ENCODE measurements at regions not wholly inside any gene's neighbourhood (a gene's known extent, or its start where the extent isn't known, plus 50 kb on each side); places are given as distances from the start of the nearest gene placed in this dataset.

GRCh38 chr3:18828637-18829036 is 319.7 kb upstream of the KCNH8 start:
- H3K4ac ChIP-seq (replicated peaks; ENCODE audit: insufficient read length, low read depth, low read length) = no peak overlapping the region
- no peak for FAIRE-seq
- H3K23ac ChIP-seq (ENCODE audit: insufficient read length) = no peak overlapping the region
- no peak overlapping the region for H2AFZ ChIP-seq (ENCODE audit: low read length)
- H3K79me1 ChIP-seq (ENCODE audit: low read depth, low read length) = no peaks in the 10 kb centered on the region
- no peaks in the 10 kb centered on the region for H3K27me3 ChIP-seq (replicated peaks in 1 of 4; ENCODE audit: control insufficient read depth in 3 of 4, extremely low read depth in 1 of 4, insufficient read depth in 3 of 4, low read length in 3 of 4)
- no peaks in the 10 kb centered on the region for H3K79me2 ChIP-seq (ENCODE audit: control insufficient read depth in 1 of 2, insufficient read depth in 2 of 2, low read length in 2 of 2)
- no peak overlapping the region for H3K4me3 ChIP-seq (ENCODE audit: extremely low read depth in 1 of 4, insufficient read depth in 2 of 4, low read depth in 3 of 4, low read length in 4 of 4)
- H4K5ac ChIP-seq (ENCODE audit: insufficient read length, low read depth, low read length) = no peak overlapping the region
- no peak overlapping the region for H2BK15ac ChIP-seq (ENCODE audit: low read length)
- DNase-seq (ENCODE audit: low read depth in 1 of 2, low spot score in 2 of 2) = no peak
- no peaks in the 10 kb centered on the region for H3K9me3 ChIP-seq (ENCODE audit: insufficient read depth in 2 of 2, low read depth in 1 of 2, low read length in 1 of 2)
- H4K20me1 ChIP-seq (replicated peaks in 1 of 2; ENCODE audit: control insufficient read depth in 1 of 2, insufficient read depth in 2 of 2, low read length in 2 of 2) = no peaks in the 10 kb centered on the region
- H3K4me2 ChIP-seq (ENCODE audit: insufficient read depth in 1 of 2, low read depth in 2 of 2, low read length in 2 of 2) = no peak overlapping the region
- no peak overlapping the region for H4K91ac ChIP-seq (replicated peaks; ENCODE audit: insufficient read length, low read length)
- no peak overlapping the region for H3K56ac ChIP-seq (replicated peaks; ENCODE audit: insufficient read length, low read depth, low read length)
- no peak overlapping the region for H4K8ac ChIP-seq (ENCODE audit: extremely low read depth, insufficient read depth, low read length)
- no peak overlapping the region for H2BK5ac ChIP-seq (ENCODE audit: low read depth, low read length)
- H2BK12ac ChIP-seq (ENCODE audit: low read depth, low read length) = no peak overlapping the region
- ChIA-PET CTCF (ENCODE audit: partially characterized antibody) (no interaction called here), POLR2A (ENCODE audit: partially characterized antibody) (no interaction called here)
- H3K18ac ChIP-seq (ENCODE audit: extremely low read depth, low read length) = no peak overlapping the region
- H3K14ac ChIP-seq (ENCODE audit: insufficient read length) = no peak overlapping the region
- H3K36me3 ChIP-seq (ENCODE audit: control insufficient read depth in 2 of 4, insufficient read depth in 4 of 4, low read length in 3 of 4) = no peaks in the 10 kb centered on the region
- WGBS, 2 experiments (ENCODE audit: extremely low coverage in 1 of 2, insufficient coverage in 1 of 2, insufficient read length in 1 of 2, insufficient replicate concordance in 2 of 2, low coverage in 1 of 2, low lambda C conversion rate in 2 of 2, missing lambda C conversion rate in 1 of 2) = 95% methylated on average over 2 of the region's 2 CpGs; no CpG with 5 or more reads in 1 of the 2 experiments
- H3K23me2 ChIP-seq (ENCODE audit: low read depth, low read length) = no peaks in the 10 kb centered on the region
- H3K9ac ChIP-seq (replicated peaks in 1 of 4; ENCODE audit: extremely low read depth in 1 of 4, low read depth in 3 of 4, low read length in 3 of 4) = no peak overlapping the region
- H2BK20ac ChIP-seq (ENCODE audit: low read length) = no peak overlapping the region
- no peak overlapping the region for H3K27ac ChIP-seq (ENCODE audit: low read depth, low read length)
- no peaks in the 10 kb centered on the region for H3K4me1 ChIP-seq (replicated peaks in 1 of 4; ENCODE audit: control insufficient read depth in 3 of 4, insufficient read depth in 4 of 4, low read length in 3 of 4)
- H2AK5ac ChIP-seq (ENCODE audit: low read depth, low read length) = no peak overlapping the region
- no peak overlapping the region for H2BK120ac ChIP-seq (replicated peaks; ENCODE audit: low read depth, low read length)
- TF ChIP-seq SIX5 (IDR thresholded peaks at IDR 0.05; ENCODE audit: low read depth, low read length) (no peak), JUND (IDR thresholded peaks at IDR 0.05; ENCODE audit: low read length) (no peak), SAP30 (IDR thresholded peaks at IDR 0.05; ENCODE audit: insufficient read depth, insufficient replicate concordance, low read length) (no peak), KDM5A (IDR thresholded peaks at IDR 0.05; ENCODE audit: low read length) (no peak), EZH2 (IDR thresholded peaks at IDR 0.05; ENCODE audit: low read depth, low read length, severe bottlenecking) (no peak), NANOG (IDR thresholded peaks at IDR 0.05; ENCODE audit: insufficient read depth, low read depth, low read length, poor library complexity, severe bottlenecking) (no peak), ASH2L (IDR thresholded peaks at IDR 0.05; ENCODE audit: low read length) (no peak), BCL11A (IDR thresholded peaks at IDR 0.05; ENCODE audit: low read depth in 2 of 2, low read length in 2 of 2) (no peak), TBP (IDR thresholded peaks at IDR 0.05; ENCODE audit: low read depth, low read length) (no peak), RAD21 (IDR thresholded peaks at IDR 0.05 in 1 of 2, conservative IDR thresholded peaks at IDR 0.05 in 1 of 2; ENCODE audit: low read depth in 2 of 2, low read length in 2 of 2) (no peak)

All from H1 (cell line).